GF-D8 (cell line): ENCODE measurements at regions not wholly inside any gene's neighbourhood (a gene's known extent, or its start where the extent isn't known, plus 50 kb on each side); places are given as distances from the start of the nearest gene placed in this dataset.
"Not testable (repeated sequence)": the region's sequence is repeated elsewhere in the genome, so short reads cannot be mapped to it uniquely, and the experiment has no call there.

Experiments used
- DNase-seq: peaks from one replicate; lab custom pipeline; 2025; lab: John Stamatoyannopoulos, UW

- DNase-seq: no peak
Measured at GRCh38 chr18:997499-997898, 92.8 kb downstream of the ADCYAP1 start.

GRCh38 chr18:998936-999335 is 94.3 kb downstream of the ADCYAP1 start:
- DNase-seq: no peak

GRCh38 chr18:1002653-1003178 is 98.0 kb downstream of the ADCYAP1 start:
- no peak for DNase-seq

- no peak for DNase-seq
Measured at GRCh38 chr18:1003499-1003898, 98.8 kb downstream of the ADCYAP1 start.

- no peak for DNase-seq
Measured at GRCh38 chr18:1006304-1006703, 101.6 kb downstream of the ADCYAP1 start.

GRCh38 chr18:1006965-1007364 is 102.3 kb downstream of the ADCYAP1 start:
- no peak for DNase-seq

GRCh38 chr18:1011349-1011748 is 106.7 kb downstream of the ADCYAP1 start:
- no peak for DNase-seq

GRCh38 chr18:1012775-1013174 is 108.1 kb downstream of the ADCYAP1 start:
- DNase-seq: no peak

GRCh38 chr18:1013951-1014350 is 109.3 kb downstream of the ADCYAP1 start:
- DNase-seq: no peak

GRCh38 chr18:1014509-1014908 is 109.8 kb downstream of the ADCYAP1 start:
- DNase-seq: no peak

GRCh38 chr18:1014951-1015624 is 110.4 kb downstream of the ADCYAP1 start:
- no peak for DNase-seq

- no peak for DNase-seq
Measured at GRCh38 chr18:1015777-1016176, 111.1 kb downstream of the ADCYAP1 start.

- DNase-seq: no peak
Measured at GRCh38 chr18:1017227-1018058, 112.8 kb downstream of the ADCYAP1 start.

- DNase-seq: no peak
Measured at GRCh38 chr18:1018181-1018681, 113.6 kb downstream of the ADCYAP1 start.

GRCh38 chr18:1019191-1019590 is 114.5 kb downstream of the ADCYAP1 start:
- no peak for DNase-seq

- DNase-seq: no peak
Measured at GRCh38 chr18:1020731-1021344, 116.2 kb downstream of the ADCYAP1 start.

GRCh38 chr18:1026930-1027329 is 122.3 kb downstream of the ADCYAP1 start:
- DNase-seq: no peak

- not testable (repeated sequence) for DNase-seq
Measured at GRCh38 chr18:1033092-1033491, 128.4 kb downstream of the ADCYAP1 start.

GRCh38 chr18:1034971-1035370 is 130.3 kb downstream of the ADCYAP1 start:
- DNase-seq: no peak

- no peak for DNase-seq
Measured at GRCh38 chr18:1036926-1037325, 132.3 kb downstream of the ADCYAP1 start.

GRCh38 chr18:1037776-1038175 is 133.1 kb downstream of the ADCYAP1 start:
- DNase-seq: no peak

- DNase-seq: no peak
Measured at GRCh38 chr18:1039421-1039820, 134.8 kb downstream of the ADCYAP1 start.

- not testable (repeated sequence) for DNase-seq
Measured at GRCh38 chr18:1043039-1043438, 138.4 kb downstream of the ADCYAP1 start.
